ENCODE measurements at regions not wholly inside any gene's neighbourhood (a gene's known extent, or its start where the extent isn't known, plus 50 kb on each side); places are given as distances from the start of the nearest gene placed in this dataset.

DNA sequence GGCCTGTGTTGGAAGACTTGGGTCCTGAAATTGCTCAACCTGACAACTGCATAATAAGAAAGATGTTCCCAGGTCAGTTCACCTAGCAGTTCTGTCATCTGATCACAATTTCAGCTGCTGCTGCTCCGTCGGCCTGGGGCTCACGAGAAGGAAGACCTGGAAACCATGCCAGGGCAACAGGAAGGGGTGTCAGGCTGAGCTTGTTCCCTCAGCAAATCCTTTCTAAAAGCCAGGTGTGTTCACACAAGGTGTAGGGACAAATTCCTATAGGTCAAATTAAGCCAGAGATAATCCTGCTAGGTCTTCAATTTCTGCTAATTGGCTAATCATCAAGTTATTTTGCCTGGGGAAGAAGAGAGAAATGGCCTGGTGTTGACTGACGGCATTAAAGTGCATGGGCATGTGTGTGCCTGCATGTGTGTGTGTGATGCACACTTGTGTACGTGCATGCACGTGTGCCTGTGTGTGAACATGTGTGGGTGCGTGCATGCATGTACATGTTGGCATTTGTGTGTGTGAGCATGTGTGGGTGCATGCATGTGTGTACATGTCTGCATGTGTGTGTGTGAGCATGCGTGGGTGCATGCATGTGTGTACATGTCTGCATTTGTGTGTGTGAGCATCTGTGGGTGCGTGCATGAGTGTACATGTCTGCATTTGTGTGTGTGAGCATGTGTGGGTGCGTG is 178.6 kb downstream of the TMEM18 start:
- no peaks in the 10 kb centered on the region for H3K4me1 ChIP-seq (ENCODE audit: control insufficient read depth, insufficient read depth, low read length)
- H3K27ac ChIP-seq (ENCODE audit: control insufficient read depth, insufficient read depth), result no peak overlapping the region
- no peaks in the 10 kb centered on the region for H3K9me3 ChIP-seq (replicated peaks; ENCODE audit: control insufficient read depth, insufficient read depth, low read length)
- no peak for TF ChIP-seq SREBF2 (IDR thresholded peaks at IDR 0.05; ENCODE audit: low read length)
- TF ChIP-seq ZBED1 (IDR thresholded peaks at IDR 0.05; ENCODE audit: borderline replicate concordance), result no peak
- TF ChIP-seq NR2C1 (IDR thresholded peaks at IDR 0.05), result no peak
- TF ChIP-seq CREB1 (IDR thresholded peaks at IDR 0.05; ENCODE audit: low read depth), result no peak
- no peak for TF ChIP-seq ZNF217 (IDR thresholded peaks at IDR 0.05)
- TF ChIP-seq, protein P1, sequence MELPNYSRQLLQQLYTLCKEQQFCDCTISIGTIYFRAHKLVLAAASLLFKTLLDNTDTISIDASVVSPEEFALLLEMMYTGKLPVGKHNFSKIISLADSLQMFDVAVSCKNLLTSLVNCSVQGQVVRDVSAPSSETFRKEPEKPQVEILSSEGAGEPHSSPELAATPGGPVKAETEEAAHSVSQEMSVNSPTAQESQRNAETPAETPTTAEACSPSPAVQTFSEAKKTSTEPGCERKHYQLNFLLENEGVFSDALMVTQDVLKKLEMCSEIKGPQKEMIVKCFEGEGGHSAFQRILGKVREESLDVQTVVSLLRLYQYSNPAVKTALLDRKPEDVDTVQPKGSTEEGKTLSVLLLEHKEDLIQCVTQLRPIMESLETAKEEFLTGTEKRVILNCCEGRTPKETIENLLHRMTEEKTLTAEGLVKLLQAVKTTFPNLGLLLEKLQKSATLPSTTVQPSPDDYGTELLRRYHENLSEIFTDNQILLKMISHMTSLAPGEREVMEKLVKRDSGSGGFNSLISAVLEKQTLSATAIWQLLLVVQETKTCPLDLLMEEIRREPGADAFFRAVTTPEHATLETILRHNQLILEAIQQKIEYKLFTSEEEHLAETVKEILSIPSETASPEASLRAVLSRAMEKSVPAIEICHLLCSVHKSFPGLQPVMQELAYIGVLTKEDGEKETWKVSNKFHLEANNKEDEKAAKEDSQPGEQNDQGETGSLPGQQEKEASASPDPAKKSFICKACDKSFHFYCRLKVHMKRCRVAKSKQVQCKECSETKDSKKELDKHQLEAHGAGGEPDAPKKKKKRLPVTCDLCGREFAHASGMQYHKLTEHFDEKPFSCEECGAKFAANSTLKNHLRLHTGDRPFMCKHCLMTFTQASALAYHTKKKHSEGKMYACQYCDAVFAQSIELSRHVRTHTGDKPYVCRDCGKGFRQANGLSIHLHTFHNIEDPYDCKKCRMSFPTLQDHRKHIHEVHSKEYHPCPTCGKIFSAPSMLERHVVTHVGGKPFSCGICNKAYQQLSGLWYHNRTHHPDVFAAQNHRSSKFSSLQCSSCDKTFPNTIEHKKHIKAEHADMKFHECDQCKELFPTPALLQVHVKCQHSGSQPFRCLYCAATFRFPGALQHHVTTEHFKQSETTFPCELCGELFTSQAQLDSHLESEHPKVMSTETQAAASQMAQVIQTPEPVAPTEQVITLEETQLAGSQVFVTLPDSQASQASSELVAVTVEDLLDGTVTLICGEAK (IDR thresholded peaks at IDR 0.05; ENCODE audit: borderline replicate concordance), result no peak
- TF ChIP-seq SMARCA5 (IDR thresholded peaks at IDR 0.05), result no peak
- TF ChIP-seq EZH2 (IDR thresholded peaks at IDR 0.05; ENCODE audit: borderline replicate concordance, control insufficient read depth, low read depth, low read length), result no peak
- no peak for TF ChIP-seq PAX8 (IDR thresholded peaks at IDR 0.05)
- no peak for TF ChIP-seq EGR1 (IDR thresholded peaks at IDR 0.05; ENCODE audit: borderline replicate concordance in 1 of 2, low read depth in 2 of 2, low read length in 2 of 2)
- TF ChIP-seq, protein P2, sequence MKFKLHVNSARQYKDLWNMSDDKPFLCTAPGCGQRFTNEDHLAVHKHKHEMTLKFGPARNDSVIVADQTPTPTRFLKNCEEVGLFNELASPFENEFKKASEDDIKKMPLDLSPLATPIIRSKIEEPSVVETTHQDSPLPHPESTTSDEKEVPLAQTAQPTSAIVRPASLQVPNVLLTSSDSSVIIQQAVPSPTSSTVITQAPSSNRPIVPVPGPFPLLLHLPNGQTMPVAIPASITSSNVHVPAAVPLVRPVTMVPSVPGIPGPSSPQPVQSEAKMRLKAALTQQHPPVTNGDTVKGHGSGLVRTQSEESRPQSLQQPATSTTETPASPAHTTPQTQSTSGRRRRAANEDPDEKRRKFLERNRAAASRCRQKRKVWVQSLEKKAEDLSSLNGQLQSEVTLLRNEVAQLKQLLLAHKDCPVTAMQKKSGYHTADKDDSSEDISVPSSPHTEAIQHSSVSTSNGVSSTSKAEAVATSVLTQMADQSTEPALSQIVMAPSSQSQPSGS (IDR thresholded peaks at IDR 0.05; ENCODE audit: low read length), result no peak
- no peak for TF ChIP-seq CEBPB (IDR thresholded peaks at IDR 0.05; ENCODE audit: borderline replicate concordance in 1 of 2, low read depth in 2 of 2, low read length in 2 of 2)
- TF ChIP-seq, protein P3, sequence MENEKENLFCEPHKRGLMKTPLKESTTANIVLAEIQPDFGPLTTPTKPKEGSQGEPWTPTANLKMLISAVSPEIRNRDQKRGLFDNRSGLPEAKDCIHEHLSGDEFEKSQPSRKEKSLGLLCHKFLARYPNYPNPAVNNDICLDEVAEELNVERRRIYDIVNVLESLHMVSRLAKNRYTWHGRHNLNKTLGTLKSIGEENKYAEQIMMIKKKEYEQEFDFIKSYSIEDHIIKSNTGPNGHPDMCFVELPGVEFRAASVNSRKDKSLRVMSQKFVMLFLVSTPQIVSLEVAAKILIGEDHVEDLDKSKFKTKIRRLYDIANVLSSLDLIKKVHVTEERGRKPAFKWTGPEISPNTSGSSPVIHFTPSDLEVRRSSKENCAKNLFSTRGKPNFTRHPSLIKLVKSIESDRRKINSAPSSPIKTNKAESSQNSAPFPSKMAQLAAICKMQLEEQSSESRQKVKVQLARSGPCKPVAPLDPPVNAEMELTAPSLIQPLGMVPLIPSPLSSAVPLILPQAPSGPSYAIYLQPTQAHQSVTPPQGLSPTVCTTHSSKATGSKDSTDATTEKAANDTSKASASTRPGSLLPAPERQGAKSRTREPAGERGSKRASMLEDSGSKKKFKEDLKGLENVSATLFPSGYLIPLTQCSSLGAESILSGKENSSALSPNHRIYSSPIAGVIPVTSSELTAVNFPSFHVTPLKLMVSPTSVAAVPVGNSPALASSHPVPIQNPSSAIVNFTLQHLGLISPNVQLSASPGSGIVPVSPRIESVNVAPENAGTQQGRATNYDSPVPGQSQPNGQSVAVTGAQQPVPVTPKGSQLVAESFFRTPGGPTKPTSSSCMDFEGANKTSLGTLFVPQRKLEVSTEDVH (IDR thresholded peaks at IDR 0.05; ENCODE audit: low read depth, partially characterized antibody), result no peak
- no peak for TF ChIP-seq SUZ12 (IDR thresholded peaks at IDR 0.05; ENCODE audit: unreplicated experiment)
- no peak for TF ChIP-seq YY1 (IDR thresholded peaks at IDR 0.05; ENCODE audit: low read depth, low read length)
- TF ChIP-seq NRF1 (conservative IDR thresholded peaks at IDR 0.05; ENCODE audit: low read depth, low read length), result no peak
- TF ChIP-seq YBX1 (IDR thresholded peaks at IDR 0.05), result no peak
- no peak for TF ChIP-seq ESRRA (IDR thresholded peaks at IDR 0.05; ENCODE audit: low read length)
- H2AFZ ChIP-seq (ENCODE audit: control insufficient read depth, low read depth, low read length), result no peak overlapping the region
- DNase-seq (ENCODE audit: low read depth, low spot score) (no peak), FAIRE-seq (no peak), ATAC-seq (no peak)
- no TSS peak for BruUV-seq (replicated peaks)
- RAD21 ChIA-PET (ENCODE audit: unreplicated experiment), result no interaction called here
- no peak overlapping the region for H3K4me2 ChIP-seq (ENCODE audit: control insufficient read depth, insufficient read depth)
- in situ Hi-C loops (cut with MboI) (no loop called here), intact Hi-C loops (cut with micrococcal nuclease; ENCODE audit: unreplicated experiment) (no loop called here)
- no peaks in the 10 kb centered on the region for H4K20me1 ChIP-seq (ENCODE audit: control insufficient read depth, insufficient read depth)
- no peaks in the 10 kb centered on the region for H3K27me3 ChIP-seq (replicated peaks in 1 of 2; ENCODE audit: control insufficient read depth in 2 of 2, insufficient read depth in 2 of 2, low read length in 1 of 2)
- H3K4me3 ChIP-seq, result no peak overlapping the region
- no peaks in the 10 kb centered on the region for H3K36me3 ChIP-seq (ENCODE audit: control insufficient read depth in 2 of 2, insufficient read depth in 2 of 2, low read length in 1 of 2)
- POLR2A ChIA-PET, result no interaction called here
- SMC1A ChIA-PET (ENCODE audit: uncharacterized antibody, unreplicated experiment), result no interaction called here
- H3K79me2 ChIP-seq (ENCODE audit: control insufficient read depth, insufficient read depth, low read length), result no peaks in the 10 kb centered on the region
- H3K9ac ChIP-seq (ENCODE audit: control insufficient read depth, insufficient read depth, low read length), result no peak overlapping the region
- WGBS (ENCODE audit: insufficient coverage, insufficient replicate concordance, low lambda C conversion rate, missing lambda C conversion rate), result 41% methylated on average over 10 of the region's 10 CpGs
- CTCF ChIA-PET, result no interaction called here

All from GM12878 (cell line).